Left lung (tissue), 4 donors: ENCODE measurements at regions not wholly inside any gene's neighbourhood (a gene's known extent, or its start where the extent isn't known, plus 50 kb on each side); places are given as distances from the start of the nearest gene placed in this dataset.

Experiments used
- ATAC-seq: fragments of 200-7000 bp; cut with Tn5 transposase; one replicate; pipeline ENCODE4 v1.9.1; 2020; ENCODE audit warnings: moderate library complexity
- DNase-seq, 4 donors: peaks; one replicate each; pipeline ENCODE4 v3.0.0-alpha.2; 2013 to 2020
- H3K27ac ChIP-seq, 2 donors: fragments of 200-600 bp; sonication (generic) in 1 of 2; one replicate each; pipeline versions ENCODE4 v1.5.0 to v1.8.0; 2020 to 2021
- H3K27me3 ChIP-seq, 2 donors: fragments of 200-600 bp; sonication (generic) in 1 of 2; one replicate each; pipeline versions ENCODE4 v1.5.0 to v1.8.0; 2020 to 2021
- H3K36me3 ChIP-seq, 2 donors: fragments of 200-600 bp; sonication (generic) in 1 of 2; one replicate each; pipeline versions ENCODE4 v1.5.0 to v1.8.0; 2020 to 2021
- H3K4me1 ChIP-seq, 2 donors: fragments of 200-600 bp; one replicate each; pipeline ENCODE4 v1.8.0; 2021
- H3K4me3 ChIP-seq, 2 donors: fragments of 200-600 bp; sonication (generic) in 1 of 2; one replicate each; pipeline versions ENCODE4 v1.5.0 to v1.8.0; 2020 to 2021; ENCODE audit warnings: mild to moderate bottlenecking in 1 of 2
- H3K9me3 ChIP-seq, 2 donors: fragments of 200-600 bp; sonication (generic) in 1 of 2; one replicate each; pipeline versions ENCODE4 v1.5.0 to v1.8.0; 2020 to 2021
- CTCF ChIP-seq, 2 donors: fragments of 200-600 bp; sonication (generic) in 1 of 2; IDR thresholded peaks; one replicate each; pipeline versions ENCODE4 v1.5.0 to v1.8.0; 2021; ENCODE audit warnings: antibody characterized with exemption in 2 of 2
- intact Hi-C, 2 donors: fragments of 100-400 bp; cut with DNase I; formaldehyde crosslinking; loops; one replicate each; pipeline versions ENCODE4 v1.11.2 to v1.14.2; 2022
- donor health status: DM: no; HTN: yes; CAD: no.
- donor health status: DM: no; HTN: no; CAD: no.

DNA sequence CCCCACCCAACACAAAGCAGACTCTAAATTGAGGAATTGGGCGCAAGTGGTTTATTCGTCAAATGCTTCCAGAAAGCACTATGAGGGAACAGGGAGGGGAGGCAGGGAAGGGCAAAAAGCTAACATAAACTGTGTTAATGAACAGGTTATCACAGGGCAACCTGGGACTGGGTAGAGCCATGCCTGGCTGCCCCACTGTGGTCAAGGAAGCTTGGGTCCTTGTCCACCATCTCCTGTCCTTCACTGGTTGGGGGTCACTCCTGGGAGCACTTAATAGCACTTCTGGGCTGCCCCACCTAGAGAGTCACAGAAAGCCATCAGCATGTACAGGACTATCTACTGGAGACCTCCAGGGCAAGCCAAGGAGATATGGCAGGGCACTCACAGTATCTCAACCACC lies 102.3 kb downstream of the LINC00237 start:
- ATAC-seq (no peak), DNase-seq (no peak)
- no peaks in the 10 kb centered on the region for H3K27me3 ChIP-seq
- no peak for TF ChIP-seq CTCF (IDR thresholded peaks at IDR 0.05)
- H3K36me3 ChIP-seq = no peaks in the 10 kb centered on the region
- no peaks in the 10 kb centered on the region for H3K9me3 ChIP-seq
- no peaks in the 10 kb centered on the region for H3K4me1 ChIP-seq
- no peak overlapping the region for H3K27ac ChIP-seq
- no peak overlapping the region for H3K4me3 ChIP-seq
- intact Hi-C loops = no loop called here

- Histone ChIP-seq H3K9me3 (no peaks in the 10 kb centered on the region), H3K27me3 (no peaks in the 10 kb centered on the region), H3K4me3 (no peak overlapping the region), H3K27ac (no peak overlapping the region), H3K36me3 (no peaks in the 10 kb centered on the region), H3K4me1 (no peaks in the 10 kb centered on the region)
- ATAC-seq = no peak
- no peak for DNase-seq
- intact Hi-C loops = no loop called here
- TF ChIP-seq CTCF (IDR thresholded peaks at IDR 0.05) = no peak
Observed at GRCh38 chr20:21002486-21002885, 103.7 kb downstream of the LINC00237 start.

DNA sequence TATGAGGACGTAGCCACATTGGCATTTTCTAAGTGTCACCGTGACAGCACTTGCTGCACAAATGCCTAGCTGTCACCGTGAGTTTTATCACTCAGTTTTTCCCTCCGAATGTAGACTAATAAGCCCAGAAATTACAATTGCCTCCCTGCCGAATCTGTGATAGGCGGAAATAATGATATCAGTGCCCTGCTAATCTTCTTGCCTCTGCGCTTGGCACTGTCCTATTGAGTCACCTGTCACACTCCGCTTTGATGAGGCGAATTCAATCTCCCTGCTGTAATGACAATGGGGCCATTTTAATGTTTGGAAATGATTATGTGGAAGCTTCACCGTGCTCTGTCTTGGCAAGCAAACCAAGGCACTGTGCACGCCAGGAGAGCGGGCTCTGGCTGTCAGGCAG lies 112.8 kb downstream of the LINC00237 start:
- DNase-seq (no peak), ATAC-seq (no peak)
- no peak for TF ChIP-seq CTCF (IDR thresholded peaks at IDR 0.05)
- Histone ChIP-seq H3K4me3 (no peak overlapping the region), H3K36me3 (no peaks in the 10 kb centered on the region), H3K27ac (no peak overlapping the region), H3K4me1 (no peaks in the 10 kb centered on the region), H3K27me3 (peaks cover 0 to 46% of the 10 kb centered on the region in 2 donors), H3K9me3 (no peaks in the 10 kb centered on the region)
- intact Hi-C loops = no loop called here

GRCh38 chr20:20992686-20993360 lies 113.3 kb downstream of the LINC00237 start:
- Histone ChIP-seq H3K4me3 (no peak overlapping the region), H3K4me1 (no peaks in the 10 kb centered on the region), H3K27me3 (peaks cover 0 to 46% of the 10 kb centered on the region in 2 donors), H3K9me3 (no peaks in the 10 kb centered on the region), H3K36me3 (no peaks in the 10 kb centered on the region), H3K27ac (no peak overlapping the region)
- TF ChIP-seq CTCF (IDR thresholded peaks at IDR 0.05) = no peak
- DNase-seq = no peak
- intact Hi-C loops = no loop called here
- ATAC-seq = no peak

DNA sequence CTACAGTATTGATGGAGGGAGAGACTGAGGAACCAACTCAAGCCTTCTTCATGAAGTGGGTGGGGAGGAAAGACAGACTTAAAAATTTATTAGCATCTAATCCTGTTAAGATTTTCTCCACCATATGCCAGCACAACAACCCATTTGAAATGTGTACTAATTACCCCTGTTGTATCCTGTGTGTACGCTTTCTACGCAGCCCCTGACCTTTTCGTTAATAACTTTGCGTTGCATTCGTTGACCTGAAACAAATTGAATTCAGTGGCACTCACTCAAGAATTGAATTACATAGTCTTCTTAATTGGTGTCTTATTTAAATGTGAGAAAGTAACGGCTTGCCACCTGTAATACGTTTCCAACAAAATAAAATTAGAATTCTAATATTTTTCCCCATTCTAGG lies 113.9 kb downstream of the LINC00237 start:
- Histone ChIP-seq H3K4me3 (no peak overlapping the region), H3K36me3 (no peaks in the 10 kb centered on the region), H3K27me3 (peaks cover 0 to 46% of the 10 kb centered on the region in 2 donors), H3K27ac (no peak overlapping the region), H3K4me1 (no peaks in the 10 kb centered on the region), H3K9me3 (no peaks in the 10 kb centered on the region)
- no peak for DNase-seq
- no peak for TF ChIP-seq CTCF (IDR thresholded peaks at IDR 0.05)
- ATAC-seq = no peak
- intact Hi-C loops = no loop called here
